ENCODE measurements at regions not wholly inside any gene's neighbourhood (a gene's known extent, or its start where the extent isn't known, plus 50 kb on each side); places are given as distances from the start of the nearest gene placed in this dataset.
A peak's percentile ranks its signal among the peaks of the same experiment; 100 is the strongest.

GRCh38 chr2:18703555-18703954, 114.2 kb upstream of the NT5C1B start:
- TF ChIP-seq, protein P1, sequence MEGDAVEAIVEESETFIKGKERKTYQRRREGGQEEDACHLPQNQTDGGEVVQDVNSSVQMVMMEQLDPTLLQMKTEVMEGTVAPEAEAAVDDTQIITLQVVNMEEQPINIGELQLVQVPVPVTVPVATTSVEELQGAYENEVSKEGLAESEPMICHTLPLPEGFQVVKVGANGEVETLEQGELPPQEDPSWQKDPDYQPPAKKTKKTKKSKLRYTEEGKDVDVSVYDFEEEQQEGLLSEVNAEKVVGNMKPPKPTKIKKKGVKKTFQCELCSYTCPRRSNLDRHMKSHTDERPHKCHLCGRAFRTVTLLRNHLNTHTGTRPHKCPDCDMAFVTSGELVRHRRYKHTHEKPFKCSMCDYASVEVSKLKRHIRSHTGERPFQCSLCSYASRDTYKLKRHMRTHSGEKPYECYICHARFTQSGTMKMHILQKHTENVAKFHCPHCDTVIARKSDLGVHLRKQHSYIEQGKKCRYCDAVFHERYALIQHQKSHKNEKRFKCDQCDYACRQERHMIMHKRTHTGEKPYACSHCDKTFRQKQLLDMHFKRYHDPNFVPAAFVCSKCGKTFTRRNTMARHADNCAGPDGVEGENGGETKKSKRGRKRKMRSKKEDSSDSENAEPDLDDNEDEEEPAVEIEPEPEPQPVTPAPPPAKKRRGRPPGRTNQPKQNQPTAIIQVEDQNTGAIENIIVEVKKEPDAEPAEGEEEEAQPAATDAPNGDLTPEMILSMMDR (conservative IDR thresholded peaks at IDR 0.05) = no peak
- H3K9me3 Mint-ChIP-seq = no peaks in the 10 kb centered on the region
- no peaks in the 10 kb centered on the region for H3K4me1 Mint-ChIP-seq
- H3K27me3 Mint-ChIP-seq (ENCODE audit: low read depth) = no peaks in the 10 kb centered on the region
- no peaks in the 10 kb centered on the region for H3K36me3 Mint-ChIP-seq (ENCODE audit: low read depth)
- H3K4me3 Mint-ChIP-seq = no peak overlapping the region
- DNase-seq (ENCODE audit: low read depth, low spot score) = no peak
- no peak overlapping the region for H3K27ac Mint-ChIP-seq (ENCODE audit: unreplicated experiment)

- no peak overlapping the region for H3K4me3 Mint-ChIP-seq
- H3K36me3 Mint-ChIP-seq (ENCODE audit: low read depth) = no peaks in the 10 kb centered on the region
- H3K9me3 Mint-ChIP-seq = no peaks in the 10 kb centered on the region
- H3K27me3 Mint-ChIP-seq (ENCODE audit: low read depth) = no peaks in the 10 kb centered on the region
- DNase-seq (ENCODE audit: low read depth, low spot score) = no peak
- TF ChIP-seq, protein P1 (conservative IDR thresholded peaks at IDR 0.05) = no peak
- no peaks in the 10 kb centered on the region for H3K4me1 Mint-ChIP-seq
- no peak overlapping the region for H3K27ac Mint-ChIP-seq (ENCODE audit: unreplicated experiment)
These were observed 112.6 kb upstream of the NT5C1B start for GRCh38 chr2:18701981-18702380.

DNA sequence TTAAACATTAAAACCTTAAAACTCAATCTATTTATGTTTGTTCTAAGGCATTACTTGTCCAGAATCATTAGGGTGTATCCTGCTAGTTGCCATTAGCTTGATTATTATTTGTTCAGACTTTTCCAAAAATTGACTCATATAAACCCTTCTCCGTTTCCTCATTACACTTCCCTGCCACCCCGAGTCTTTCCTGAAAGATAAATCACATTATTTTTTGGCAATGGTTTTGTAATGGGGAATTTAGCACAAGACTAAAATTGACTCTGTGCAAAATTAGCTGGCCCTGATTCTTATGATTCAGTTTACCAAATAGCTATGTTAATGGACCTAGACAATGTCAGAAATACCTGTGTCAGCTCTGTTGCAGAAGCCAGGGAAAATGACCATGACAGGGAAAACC, 112.2 kb upstream of the NT5C1B start:
- Mint-ChIP-seq H3K4me3 (no peak overlapping the region), H3K27ac (ENCODE audit: unreplicated experiment) (no peak overlapping the region), H3K9me3 (no peaks in the 10 kb centered on the region), H3K27me3 (ENCODE audit: low read depth) (no peaks in the 10 kb centered on the region), H3K36me3 (ENCODE audit: low read depth) (no peaks in the 10 kb centered on the region), H3K4me1 (no peaks in the 10 kb centered on the region)
- no peak for DNase-seq (ENCODE audit: low read depth, low spot score)
- TF ChIP-seq, protein P1 (conservative IDR thresholded peaks at IDR 0.05) = no peak

DNA sequence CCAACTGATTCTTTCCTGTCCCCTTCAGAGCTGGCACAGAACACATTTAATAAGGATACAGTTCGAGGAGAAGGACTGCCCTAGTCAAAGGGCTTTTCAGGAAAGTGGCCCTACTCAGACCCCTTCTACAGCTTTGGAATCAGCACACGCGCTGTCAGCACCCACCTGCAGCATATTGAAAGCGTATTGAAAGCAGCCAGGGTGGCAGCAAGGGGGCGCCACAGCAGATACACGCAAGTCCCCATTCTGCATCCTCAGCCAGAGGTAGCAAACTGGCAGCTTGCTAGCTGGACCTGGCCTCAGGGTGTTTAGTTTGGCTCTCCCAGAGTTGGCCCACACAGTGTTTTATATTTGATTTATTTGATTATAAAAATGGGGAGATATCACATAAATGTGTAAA, 101.0 kb upstream of the NT5C1B start:
- H3K9me3 Mint-ChIP-seq = no peaks in the 10 kb centered on the region
- H3K27me3 Mint-ChIP-seq (ENCODE audit: low read depth) = peaks cover 12% of the 10 kb centered on the region
- peak; percentile 1 for DNase-seq (ENCODE audit: low read depth, low spot score)

GRCh38 chr2:18684206-18685038, 95.1 kb upstream of the NT5C1B start:
- DNase-seq (ENCODE audit: low read depth, low spot score) = no peak
- H3K9me3 Mint-ChIP-seq = no peaks in the 10 kb centered on the region
- H3K4me3 Mint-ChIP-seq = no peak overlapping the region
- no peak overlapping the region for H3K27ac Mint-ChIP-seq (ENCODE audit: unreplicated experiment)
- TF ChIP-seq, protein P1 (conservative IDR thresholded peaks at IDR 0.05) = no peak
- peaks cover 35% of the 10 kb centered on the region for H3K27me3 Mint-ChIP-seq (ENCODE audit: low read depth)
- H3K36me3 Mint-ChIP-seq (ENCODE audit: low read depth) = no peaks in the 10 kb centered on the region
- no peaks in the 10 kb centered on the region for H3K4me1 Mint-ChIP-seq

More for the DNA sequence above, 101.0 kb upstream of the NT5C1B start:
- TF ChIP-seq, protein P1 (conservative IDR thresholded peaks at IDR 0.05) = peak; percentile 31
- H3K27ac Mint-ChIP-seq (ENCODE audit: unreplicated experiment) = no peak overlapping the region
- H3K4me3 Mint-ChIP-seq = no peak overlapping the region
- no peaks in the 10 kb centered on the region for H3K4me1 Mint-ChIP-seq
- H3K36me3 Mint-ChIP-seq (ENCODE audit: low read depth) = no peaks in the 10 kb centered on the region

Data from neural crest cell (in vitro differentiated cells).